ENCODE measurements at regions not wholly inside any gene's neighbourhood (a gene's known extent, or its start where the extent isn't known, plus 50 kb on each side); places are given as distances from the start of the nearest gene placed in this dataset.

GRCh38 chr12:65586796-65587195 is 237.5 kb upstream of the HMGA2 start:
- H3K4me3 ChIP-seq (replicated peaks in 1 of 4; ENCODE audit: control extremely low read depth in 1 of 4, insufficient read depth in 1 of 4, low read depth in 3 of 4, low read length in 4 of 4), result no peak overlapping the region
- H3K36me3 ChIP-seq (ENCODE audit: control insufficient read depth, insufficient read depth, low read length), result no peaks in the 10 kb centered on the region
- H3K9me3 ChIP-seq (ENCODE audit: control insufficient read depth, insufficient read depth, low read depth, low read length), result no peaks in the 10 kb centered on the region
- H3K79me2 ChIP-seq (ENCODE audit: control insufficient read depth, insufficient read depth, low read length), result no peaks in the 10 kb centered on the region
- no peak overlapping the region for H3K9ac ChIP-seq (ENCODE audit: insufficient read depth, low read length)
- H2AFZ ChIP-seq (ENCODE audit: low read length), result no peak overlapping the region
- TF ChIP-seq, protein P1, sequence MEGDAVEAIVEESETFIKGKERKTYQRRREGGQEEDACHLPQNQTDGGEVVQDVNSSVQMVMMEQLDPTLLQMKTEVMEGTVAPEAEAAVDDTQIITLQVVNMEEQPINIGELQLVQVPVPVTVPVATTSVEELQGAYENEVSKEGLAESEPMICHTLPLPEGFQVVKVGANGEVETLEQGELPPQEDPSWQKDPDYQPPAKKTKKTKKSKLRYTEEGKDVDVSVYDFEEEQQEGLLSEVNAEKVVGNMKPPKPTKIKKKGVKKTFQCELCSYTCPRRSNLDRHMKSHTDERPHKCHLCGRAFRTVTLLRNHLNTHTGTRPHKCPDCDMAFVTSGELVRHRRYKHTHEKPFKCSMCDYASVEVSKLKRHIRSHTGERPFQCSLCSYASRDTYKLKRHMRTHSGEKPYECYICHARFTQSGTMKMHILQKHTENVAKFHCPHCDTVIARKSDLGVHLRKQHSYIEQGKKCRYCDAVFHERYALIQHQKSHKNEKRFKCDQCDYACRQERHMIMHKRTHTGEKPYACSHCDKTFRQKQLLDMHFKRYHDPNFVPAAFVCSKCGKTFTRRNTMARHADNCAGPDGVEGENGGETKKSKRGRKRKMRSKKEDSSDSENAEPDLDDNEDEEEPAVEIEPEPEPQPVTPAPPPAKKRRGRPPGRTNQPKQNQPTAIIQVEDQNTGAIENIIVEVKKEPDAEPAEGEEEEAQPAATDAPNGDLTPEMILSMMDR (conservative IDR thresholded peaks at IDR 0.05 in 1 of 2, IDR thresholded peaks at IDR 0.05 in 1 of 2; ENCODE audit: low read depth in 1 of 2, low read length in 2 of 2), result no peak
- TF ChIP-seq EZH2 (IDR thresholded peaks at IDR 0.05; ENCODE audit: low read length, missing control alignments), result no peak
- H3K27ac ChIP-seq (ENCODE audit: insufficient read depth, low read length), result no peak overlapping the region
- H4K20me1 ChIP-seq (ENCODE audit: control insufficient read depth, extremely low read depth, insufficient read depth, low read length), result no peaks in the 10 kb centered on the region
- H3K4me2 ChIP-seq (ENCODE audit: extremely low read depth, insufficient read depth, low read length), result no peak overlapping the region
- H3K4me1 ChIP-seq (ENCODE audit: control insufficient read depth, extremely low read depth, insufficient read depth, low read length), result no peaks in the 10 kb centered on the region
- H3K27me3 ChIP-seq (ENCODE audit: control insufficient read depth, insufficient read depth, low read length), result no peaks in the 10 kb centered on the region
- DNase-seq (ENCODE audit: low read depth in 2 of 2), result no peak

DNA sequence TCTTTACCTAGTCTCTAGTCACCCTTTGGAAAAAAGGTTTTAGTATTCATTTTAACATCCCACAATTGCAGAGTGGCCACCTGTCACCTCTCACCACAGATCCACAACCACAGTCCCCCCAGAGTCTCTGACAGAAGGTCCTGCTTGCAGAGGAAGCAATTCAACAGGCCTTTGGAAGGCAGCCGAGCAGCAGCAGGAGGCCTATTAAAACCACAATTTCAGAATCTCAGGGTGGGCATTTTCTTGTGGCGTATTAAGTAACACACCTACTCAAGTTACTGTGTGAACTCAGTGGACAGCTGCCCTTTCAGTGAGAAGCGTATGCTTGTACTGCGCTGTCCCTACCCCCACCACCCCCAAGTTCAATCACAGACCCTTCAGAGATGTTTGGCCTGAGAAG is 234.0 kb upstream of the HMGA2 start:
- TF ChIP-seq EZH2 (IDR thresholded peaks at IDR 0.05; ENCODE audit: low read length, missing control alignments), result no peak
- no peaks in the 10 kb centered on the region for H3K9me3 ChIP-seq (ENCODE audit: control insufficient read depth, insufficient read depth, low read depth, low read length)
- H4K20me1 ChIP-seq (ENCODE audit: control insufficient read depth, extremely low read depth, insufficient read depth, low read length), result no peaks in the 10 kb centered on the region
- no peaks in the 10 kb centered on the region for H3K4me1 ChIP-seq (ENCODE audit: control insufficient read depth, extremely low read depth, insufficient read depth, low read length)
- no peak overlapping the region for H3K4me3 ChIP-seq (replicated peaks in 1 of 4; ENCODE audit: control extremely low read depth in 1 of 4, insufficient read depth in 1 of 4, low read depth in 3 of 4, low read length in 4 of 4)
- no peak overlapping the region for H2AFZ ChIP-seq (ENCODE audit: low read length)
- no peaks in the 10 kb centered on the region for H3K79me2 ChIP-seq (ENCODE audit: control insufficient read depth, insufficient read depth, low read length)
- no peak overlapping the region for H3K27ac ChIP-seq (ENCODE audit: insufficient read depth, low read length)
- H3K9ac ChIP-seq (ENCODE audit: insufficient read depth, low read length), result no peak overlapping the region
- no peak for DNase-seq (ENCODE audit: low read depth in 2 of 2)
- no peak overlapping the region for H3K4me2 ChIP-seq (ENCODE audit: extremely low read depth, insufficient read depth, low read length)
- no peaks in the 10 kb centered on the region for H3K36me3 ChIP-seq (ENCODE audit: control insufficient read depth, insufficient read depth, low read length)
- H3K27me3 ChIP-seq (ENCODE audit: control insufficient read depth, insufficient read depth, low read length), result no peaks in the 10 kb centered on the region

GRCh38 chr12:65592416-65592815 is 231.9 kb upstream of the HMGA2 start:
- H3K4me1 ChIP-seq (ENCODE audit: control insufficient read depth, extremely low read depth, insufficient read depth, low read length), result no peaks in the 10 kb centered on the region
- H3K27me3 ChIP-seq (ENCODE audit: control insufficient read depth, insufficient read depth, low read length), result no peaks in the 10 kb centered on the region
- no peak overlapping the region for H3K9ac ChIP-seq (ENCODE audit: insufficient read depth, low read length)
- H3K27ac ChIP-seq (ENCODE audit: insufficient read depth, low read length), result no peak overlapping the region
- H2AFZ ChIP-seq (ENCODE audit: low read length), result no peak overlapping the region
- DNase-seq (ENCODE audit: low read depth in 2 of 2), result no peak
- H3K4me3 ChIP-seq (replicated peaks in 1 of 4; ENCODE audit: control extremely low read depth in 1 of 4, insufficient read depth in 1 of 4, low read depth in 3 of 4, low read length in 4 of 4), result no peak overlapping the region
- H3K9me3 ChIP-seq (ENCODE audit: control insufficient read depth, insufficient read depth, low read depth, low read length), result no peaks in the 10 kb centered on the region
- no peak overlapping the region for H3K4me2 ChIP-seq (ENCODE audit: extremely low read depth, insufficient read depth, low read length)
- no peak for TF ChIP-seq EZH2 (IDR thresholded peaks at IDR 0.05; ENCODE audit: low read length, missing control alignments)
- TF ChIP-seq, protein P1 (conservative IDR thresholded peaks at IDR 0.05 in 1 of 2, IDR thresholded peaks at IDR 0.05 in 1 of 2; ENCODE audit: low read depth in 1 of 2, low read length in 2 of 2), result no peak
- no peaks in the 10 kb centered on the region for H3K36me3 ChIP-seq (ENCODE audit: control insufficient read depth, insufficient read depth, low read length)
- H3K79me2 ChIP-seq (ENCODE audit: control insufficient read depth, insufficient read depth, low read length), result no peaks in the 10 kb centered on the region
- H4K20me1 ChIP-seq (ENCODE audit: control insufficient read depth, extremely low read depth, insufficient read depth, low read length), result no peaks in the 10 kb centered on the region

Data from fibroblast of lung (primary cell).